GM21786 (cell line): ENCODE measurements at regions not wholly inside any gene's neighbourhood (a gene's known extent, or its start where the extent isn't known, plus 50 kb on each side); places are given as distances from the start of the nearest gene placed in this dataset.

ENCODE experiments used
- ATAC-seq: cut with Tn5 transposase; IDR thresholded peaks from one replicate; pipeline ENCODE4 v1.9.1; 2021; ENCODE audit not compliant: unreplicated experiment

- no peak for ATAC-seq
These were observed 261.0 kb downstream of the STK31 start for GRCh38 chr7:23971031-23971430.

DNA sequence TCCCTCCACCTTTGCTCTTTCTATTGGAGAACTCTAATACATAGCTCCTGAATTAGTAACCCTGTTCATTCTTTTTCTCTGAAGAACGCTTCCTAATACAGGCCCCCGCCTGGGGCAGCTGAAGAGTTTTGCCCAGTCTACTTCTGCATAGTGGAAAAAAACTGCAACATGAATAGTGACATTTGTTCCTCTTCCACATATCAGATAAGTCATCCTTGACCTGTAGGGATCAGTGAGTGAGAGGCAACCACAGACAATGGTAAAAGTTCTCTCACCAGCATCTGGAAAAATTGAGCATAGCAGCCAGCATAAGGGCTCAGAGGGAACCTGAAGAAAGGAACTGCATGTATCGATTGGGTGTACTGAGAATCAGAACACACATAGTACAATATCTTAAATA is 262.0 kb downstream of the STK31 start:
- ATAC-seq: no peak

GRCh38 chr7:23973264-23973663 is 263.2 kb downstream of the STK31 start:
- no peak for ATAC-seq

DNA sequence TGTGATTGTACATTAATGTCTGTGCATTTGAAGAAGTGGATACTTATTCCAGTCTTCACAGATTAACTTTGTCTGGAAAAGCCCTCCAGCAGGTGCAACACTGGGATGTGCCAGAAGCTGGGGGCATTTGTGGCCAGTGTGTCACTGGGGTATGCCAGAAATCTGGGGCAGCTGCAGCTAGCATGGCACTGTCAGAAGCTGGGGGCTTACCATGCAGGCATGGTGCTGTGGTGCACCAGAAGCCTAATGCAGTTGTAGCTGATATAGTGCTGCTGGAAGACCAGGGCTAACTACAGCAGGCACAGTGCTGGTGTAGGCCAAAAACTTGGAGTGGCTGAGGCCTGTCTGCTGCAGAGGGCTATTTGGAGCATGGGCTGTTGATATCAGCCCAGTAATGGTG is 270.1 kb downstream of the STK31 start:
- no peak for ATAC-seq

GRCh38 chr7:23981314-23981713 is 271.3 kb downstream of the STK31 start:
- ATAC-seq: no peak

DNA sequence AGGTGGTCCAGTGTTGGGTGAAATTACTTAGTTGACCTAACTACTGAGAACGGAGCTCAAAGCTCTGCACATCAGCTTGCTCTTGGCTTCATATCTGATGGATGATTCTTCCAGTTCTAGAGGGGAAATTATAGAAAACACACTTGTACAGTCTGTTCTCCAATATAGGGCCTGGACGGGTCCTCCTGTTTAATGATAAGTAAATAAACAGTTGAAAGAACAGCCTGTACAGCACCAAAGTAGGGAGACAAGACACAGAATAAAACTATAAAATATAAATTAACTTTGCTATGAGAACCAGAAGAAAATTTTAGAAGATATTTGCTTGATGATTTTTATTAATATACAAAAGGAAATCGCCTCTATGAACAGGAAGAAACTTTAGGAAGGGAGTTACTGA is 271.7 kb downstream of the STK31 start:
- ATAC-seq: no peak

GRCh38 chr7:24005517-24005916 is 278.5 kb upstream of the NPY start:
- ATAC-seq: no peak

DNA sequence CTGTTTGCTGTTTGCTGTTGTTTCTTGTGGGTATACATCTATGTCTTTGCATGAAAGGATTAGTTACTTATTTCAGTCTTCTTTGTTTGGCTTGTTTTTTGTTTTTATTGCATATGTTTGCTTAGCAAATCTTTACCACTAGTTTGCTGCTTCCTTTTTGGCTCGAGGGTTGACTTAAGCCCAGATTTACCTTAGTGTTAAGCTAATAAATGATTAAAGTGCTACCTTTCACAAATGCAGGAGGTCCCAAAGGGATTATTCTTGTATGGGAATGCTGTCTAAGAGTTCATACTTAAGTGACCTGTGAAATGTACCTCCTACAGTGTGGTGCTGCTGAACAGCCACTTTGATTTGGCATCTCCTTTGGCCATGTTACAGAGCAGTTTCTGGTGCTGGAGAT is 273.5 kb upstream of the NPY start:
- ATAC-seq: no peak

GRCh38 chr7:24017519-24017918 is 266.5 kb upstream of the NPY start:
- ATAC-seq: no peak

DNA sequence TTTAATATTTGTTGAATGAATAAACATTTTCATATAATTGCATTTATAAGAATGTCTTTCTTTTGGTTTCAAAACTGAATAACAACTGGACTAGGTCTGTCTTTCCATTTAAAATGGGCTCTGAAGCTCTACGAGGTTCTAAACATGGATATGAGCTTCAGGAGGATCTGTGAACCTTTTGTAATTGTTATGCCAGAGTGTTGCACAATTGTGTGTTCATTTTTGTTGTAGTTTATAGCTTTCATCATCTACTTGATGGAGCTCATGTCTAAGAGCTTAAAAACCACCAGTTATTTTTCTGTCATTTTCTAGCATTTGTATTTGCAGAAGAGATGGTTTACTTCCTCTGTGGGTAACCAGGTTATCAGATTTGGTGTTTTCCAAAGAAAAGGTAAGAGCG is 265.7 kb upstream of the NPY start:
- no peak for ATAC-seq

- ATAC-seq: no peak
These were observed 264.1 kb upstream of the NPY start for GRCh38 chr7:24019841-24020240.

DNA sequence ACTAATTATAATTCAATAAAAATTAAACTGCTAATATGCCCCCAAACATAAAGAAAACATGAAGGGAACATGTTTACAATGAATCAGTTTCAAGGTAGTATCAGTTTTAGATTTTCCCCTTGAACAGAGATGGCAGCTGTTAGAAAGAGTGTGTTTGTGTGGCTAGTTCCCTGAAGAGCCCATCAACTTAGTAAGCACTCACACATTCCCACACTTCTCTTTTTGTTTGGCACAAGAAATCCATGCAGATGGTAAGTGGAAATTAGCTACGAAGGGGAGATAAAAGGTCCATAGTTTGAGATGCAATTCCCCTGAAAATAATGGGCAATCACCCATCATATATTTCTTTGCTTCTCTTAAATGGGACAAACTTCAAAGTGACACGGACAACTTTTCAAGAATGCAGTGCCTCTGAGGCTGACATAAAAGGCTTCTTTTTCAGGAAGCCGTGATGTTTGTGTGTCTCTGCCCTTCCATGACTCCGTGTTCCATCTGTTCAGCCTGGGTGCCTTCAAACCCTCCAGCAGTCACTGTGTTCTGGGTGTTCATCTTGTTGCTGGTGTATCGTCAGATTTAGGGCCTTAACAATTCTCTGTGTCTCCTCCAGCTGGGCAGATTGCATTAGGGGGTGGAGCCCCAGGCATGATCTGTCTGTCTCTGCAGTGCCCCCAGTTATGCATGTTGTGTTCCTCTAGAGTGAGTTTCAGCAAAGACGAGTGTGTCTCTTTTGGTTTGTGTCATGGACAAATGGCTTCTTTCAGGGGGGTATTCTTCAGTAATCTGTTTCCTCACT is 259.5 kb upstream of the NPY start:
- ATAC-seq: no peak

DNA sequence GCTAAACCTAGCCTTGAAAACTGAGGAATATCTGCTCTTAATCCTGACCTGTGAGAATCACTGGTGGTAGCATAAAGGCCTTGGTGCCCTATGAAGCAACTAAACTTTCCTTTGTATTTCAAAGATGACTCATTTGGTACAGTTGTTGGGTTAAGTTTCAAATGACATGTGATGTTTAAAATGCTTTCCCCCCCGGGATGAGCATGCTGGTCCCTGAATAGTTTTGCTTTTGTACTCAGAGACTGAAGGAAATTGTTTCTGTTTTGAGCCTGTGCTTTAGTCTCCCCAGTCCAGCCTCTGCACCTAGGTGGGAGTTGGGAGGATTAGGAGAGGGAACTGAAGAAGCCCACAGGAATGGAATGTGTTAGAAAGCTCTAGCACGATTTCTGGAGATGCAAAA is 258.9 kb upstream of the NPY start:
- ATAC-seq: no peak

- ATAC-seq: no peak
These were observed 258.2 kb upstream of the NPY start for GRCh38 chr7:24025765-24026164.

- ATAC-seq: no peak
These were observed 257.6 kb upstream of the NPY start for GRCh38 chr7:24026351-24026750.

DNA sequence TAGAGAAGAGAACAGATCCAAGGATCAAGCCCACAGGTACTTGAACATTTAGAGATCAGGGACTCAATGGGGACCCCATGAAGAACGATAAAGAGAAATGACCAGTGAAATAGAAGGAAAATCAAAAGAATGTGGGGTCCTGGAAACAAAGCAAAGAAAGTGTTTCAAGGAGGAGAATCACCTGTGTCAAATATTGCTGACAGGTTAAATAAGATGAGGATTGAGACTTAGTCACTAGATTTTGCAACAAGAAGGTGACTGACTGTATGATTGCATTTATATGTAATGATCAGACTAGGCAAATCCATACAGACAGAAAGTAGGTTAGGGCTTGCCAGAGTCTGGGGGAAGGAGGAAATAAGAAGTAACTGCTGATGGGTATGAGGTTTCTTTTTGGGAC is 254.9 kb upstream of the NPY start:
- ATAC-seq: no peak

GRCh38 chr7:24034251-24034650 is 249.7 kb upstream of the NPY start:
- ATAC-seq: no peak

GRCh38 chr7:24035366-24036032 is 248.5 kb upstream of the NPY start:
- ATAC-seq: no peak

GRCh38 chr7:24036033-24036412 is 248.0 kb upstream of the NPY start:
- no peak for ATAC-seq

DNA sequence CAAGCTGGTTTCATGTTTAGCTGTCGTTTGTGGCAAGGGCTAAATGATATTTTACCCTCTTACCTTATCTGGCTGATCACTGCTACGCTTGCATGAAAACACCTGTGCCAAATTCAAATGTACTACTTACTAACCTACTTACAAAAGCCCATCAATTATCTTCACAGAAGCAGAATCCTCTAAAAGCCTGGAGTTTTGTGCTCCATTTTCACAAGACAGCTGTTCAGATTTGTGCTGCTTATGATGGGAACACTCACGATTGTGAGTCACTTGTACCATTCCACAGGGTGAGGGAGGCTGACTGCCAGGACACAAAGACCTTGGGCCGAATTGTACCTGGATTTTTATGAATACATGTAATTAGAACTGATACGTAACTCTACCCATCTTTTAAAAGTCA is 245.0 kb upstream of the NPY start:
- no peak for ATAC-seq

- ATAC-seq: no peak
These were observed 243.9 kb upstream of the NPY start for GRCh38 chr7:24039991-24040624.

GRCh38 chr7:24042028-24042427 is 242.0 kb upstream of the NPY start:
- no peak for ATAC-seq
